Osteoblast (primary cell): ENCODE measurements at regions not wholly inside any gene's neighbourhood (a gene's known extent, or its start where the extent isn't known, plus 50 kb on each side); places are given as distances from the start of the nearest gene placed in this dataset.

Experiments used
- DNase-seq: peaks from one replicate; pipeline ENCODE4 v3.0.0; 2011; ENCODE audit warnings: low spot score, mixed read lengths; ENCODE audit not compliant: insufficient read length; ENCODE audit errors: missing footprints
- H2AFZ ChIP-seq: 2 replicates; pipeline ENCODE4 v1.6.0; 2011; ENCODE audit warnings: mild to moderate bottlenecking, low read length
- H3K27ac ChIP-seq: 2 replicates; pipeline ENCODE4 v1.5.1; 2011; ENCODE audit warnings: mild to moderate bottlenecking, low read depth, low read length, moderate library complexity
- H3K27me3 ChIP-seq: 2 replicates; pipeline ENCODE4 v1.6.0; 2012; ENCODE audit warnings: mild to moderate bottlenecking, control low read depth, inconsistent platforms, low read length, moderate library complexity; ENCODE audit not compliant: insufficient read depth
- H3K36me3 ChIP-seq: 2 replicates; pipeline ENCODE4 v1.5.1; 2011; ENCODE audit warnings: mild to moderate bottlenecking, low read length, control low read depth, moderate library complexity; ENCODE audit not compliant: insufficient read depth
- H3K4me1 ChIP-seq: 2 replicates; pipeline ENCODE4 v1.5.1; 2011; ENCODE audit warnings: mild to moderate bottlenecking, low read length, control low read depth, moderate library complexity; ENCODE audit not compliant: insufficient read depth
- H3K4me2 ChIP-seq: 2 replicates; pipeline ENCODE4 v1.6.0; 2011; ENCODE audit warnings: mild to moderate bottlenecking, low read length; ENCODE audit not compliant: insufficient read depth
- H3K4me3 ChIP-seq: fragments of 200-600 bp; sonication (generic); 3 replicates; pipeline ENCODE4 v1.5.1; 2012; ENCODE audit warnings: mild to moderate bottlenecking, low read length, inconsistent platforms; ENCODE audit not compliant: insufficient read depth
- H3K79me2 ChIP-seq: 2 replicates; pipeline ENCODE4 v1.6.0; 2012; ENCODE audit warnings: mild to moderate bottlenecking, low read length, control low read depth, inconsistent platforms; ENCODE audit not compliant: insufficient read depth
- H3K9me3 ChIP-seq: 2 replicates; pipeline ENCODE4 v1.5.1; 2011; ENCODE audit warnings: low read depth, low read length, control low read depth
- H4K20me1 ChIP-seq: 2 replicates; pipeline ENCODE4 v1.6.0; 2012; ENCODE audit warnings: mild to moderate bottlenecking, low read length, control low read depth; ENCODE audit not compliant: insufficient read depth
- TF ChIP-seq, protein P1 (sequence below): IDR thresholded peaks from 2 replicates; pipeline ENCODE4 v1.5.1; 2011; ENCODE audit warnings: mild to moderate bottlenecking, low read depth, low read length, moderate library complexity; ENCODE audit errors: extremely low read depth

DNA sequence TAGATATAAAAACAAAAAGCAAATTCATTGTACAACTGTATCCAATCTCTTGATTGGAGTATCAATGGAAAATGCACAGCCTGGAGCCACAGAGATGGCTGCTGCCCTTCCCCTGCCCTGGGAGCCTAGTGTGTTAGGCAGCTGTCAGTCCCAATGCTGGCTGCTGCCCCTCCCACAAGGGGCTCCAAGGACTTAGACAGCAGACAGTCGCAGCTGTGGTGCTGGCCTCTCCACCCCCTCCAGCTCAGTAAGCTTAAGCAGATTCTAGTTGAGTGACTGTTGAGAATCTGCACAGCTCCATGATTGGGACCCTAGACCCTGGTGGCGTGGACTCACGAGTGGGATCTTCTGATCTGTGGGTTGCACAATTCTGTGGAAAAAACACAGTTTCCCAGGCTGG is 1511.2 kb downstream of the FAM181B start:
- no peak for DNase-seq
- Histone ChIP-seq H3K79me2 (no peaks in the 10 kb centered on the region), H2AFZ (no peak overlapping the region), H3K4me1 (no peaks in the 10 kb centered on the region), H4K20me1 (no peaks in the 10 kb centered on the region), H3K9me3 (no peaks in the 10 kb centered on the region), H3K27me3 (no peaks in the 10 kb centered on the region), H3K27ac (no peak overlapping the region), H3K36me3 (no peaks in the 10 kb centered on the region), H3K4me3 (no peak overlapping the region), H3K4me2 (no peak overlapping the region)
- TF ChIP-seq, protein P1, sequence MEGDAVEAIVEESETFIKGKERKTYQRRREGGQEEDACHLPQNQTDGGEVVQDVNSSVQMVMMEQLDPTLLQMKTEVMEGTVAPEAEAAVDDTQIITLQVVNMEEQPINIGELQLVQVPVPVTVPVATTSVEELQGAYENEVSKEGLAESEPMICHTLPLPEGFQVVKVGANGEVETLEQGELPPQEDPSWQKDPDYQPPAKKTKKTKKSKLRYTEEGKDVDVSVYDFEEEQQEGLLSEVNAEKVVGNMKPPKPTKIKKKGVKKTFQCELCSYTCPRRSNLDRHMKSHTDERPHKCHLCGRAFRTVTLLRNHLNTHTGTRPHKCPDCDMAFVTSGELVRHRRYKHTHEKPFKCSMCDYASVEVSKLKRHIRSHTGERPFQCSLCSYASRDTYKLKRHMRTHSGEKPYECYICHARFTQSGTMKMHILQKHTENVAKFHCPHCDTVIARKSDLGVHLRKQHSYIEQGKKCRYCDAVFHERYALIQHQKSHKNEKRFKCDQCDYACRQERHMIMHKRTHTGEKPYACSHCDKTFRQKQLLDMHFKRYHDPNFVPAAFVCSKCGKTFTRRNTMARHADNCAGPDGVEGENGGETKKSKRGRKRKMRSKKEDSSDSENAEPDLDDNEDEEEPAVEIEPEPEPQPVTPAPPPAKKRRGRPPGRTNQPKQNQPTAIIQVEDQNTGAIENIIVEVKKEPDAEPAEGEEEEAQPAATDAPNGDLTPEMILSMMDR: no peak

DNA sequence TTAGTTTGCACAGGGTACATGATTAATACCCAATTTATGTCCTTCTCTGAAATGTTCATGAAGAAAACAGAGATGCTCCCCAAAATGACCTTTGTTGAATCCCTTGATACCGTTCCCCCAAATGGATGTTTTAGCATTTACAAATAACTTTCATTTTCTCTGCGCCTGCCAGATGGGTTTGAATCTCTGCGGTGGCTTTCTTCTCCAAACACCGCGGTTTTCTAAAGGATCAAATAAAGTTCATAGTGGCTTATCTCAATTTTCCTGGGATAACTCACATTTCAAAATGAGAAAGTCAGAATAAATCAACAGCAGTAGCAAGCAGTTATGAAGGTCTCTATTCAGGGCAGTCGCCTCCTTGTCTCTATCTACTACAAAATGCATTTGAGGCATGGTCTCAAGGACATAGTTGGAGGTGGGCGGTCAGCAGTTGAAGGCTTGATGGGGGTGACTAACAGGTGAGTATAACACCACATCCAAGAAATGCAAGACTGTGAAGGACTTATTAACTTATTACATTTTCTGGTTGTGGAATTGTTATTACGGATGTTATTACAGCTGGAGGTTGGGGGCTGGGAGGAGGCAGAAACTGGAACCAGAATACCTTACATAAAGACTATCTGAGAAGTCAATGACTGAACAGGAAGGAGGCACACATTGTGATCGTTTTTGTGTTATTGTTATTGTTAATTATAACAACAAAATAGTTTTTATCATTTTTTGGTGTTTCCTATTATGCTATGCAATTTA is 1513.3 kb downstream of the FAM181B start:
- TF ChIP-seq, protein P1: no peak
- H3K79me2 ChIP-seq: no peaks in the 10 kb centered on the region
- H3K36me3 ChIP-seq: no peaks in the 10 kb centered on the region
- no peaks in the 10 kb centered on the region for H3K27me3 ChIP-seq
- no peak overlapping the region for H3K4me3 ChIP-seq
- no peaks in the 10 kb centered on the region for H3K4me1 ChIP-seq
- no peak for DNase-seq
- H3K9me3 ChIP-seq: no peaks in the 10 kb centered on the region
- H4K20me1 ChIP-seq: no peaks in the 10 kb centered on the region
- H2AFZ ChIP-seq: no peak overlapping the region
- no peak overlapping the region for H3K27ac ChIP-seq
- H3K4me2 ChIP-seq: no peak overlapping the region

DNA sequence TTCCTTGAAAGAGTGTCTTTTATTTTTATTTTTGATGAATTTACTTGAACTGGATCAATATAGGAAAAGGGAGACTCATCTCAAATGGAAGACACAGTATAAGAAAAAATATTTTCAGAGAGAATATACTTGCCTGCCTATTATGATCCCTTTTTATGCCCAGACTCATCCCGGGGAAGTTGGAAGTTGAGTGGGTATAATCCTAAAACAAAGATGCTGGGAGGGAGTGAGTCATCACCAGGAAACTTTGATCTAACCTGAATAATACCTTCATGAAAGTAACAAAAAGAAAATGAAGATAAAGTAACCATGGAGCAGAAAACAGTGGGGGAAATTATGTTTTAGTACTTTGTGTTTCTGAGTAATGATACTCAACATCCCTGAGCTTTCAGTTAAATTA is 1514.0 kb downstream of the FAM181B start:
- Histone ChIP-seq H3K4me2 (no peak overlapping the region), H3K79me2 (no peaks in the 10 kb centered on the region)

GRCh38 chr11:81218440-81218839 is 1515.2 kb downstream of the FAM181B start:
- H3K27ac ChIP-seq: no peak overlapping the region
- H3K27me3 ChIP-seq: no peaks in the 10 kb centered on the region
- H2AFZ ChIP-seq: no peak overlapping the region
- no peaks in the 10 kb centered on the region for H3K36me3 ChIP-seq
- H4K20me1 ChIP-seq: no peaks in the 10 kb centered on the region
- H3K79me2 ChIP-seq: no peaks in the 10 kb centered on the region
- no peaks in the 10 kb centered on the region for H3K9me3 ChIP-seq
- TF ChIP-seq, protein P1: no peak
- DNase-seq: no peak
- no peaks in the 10 kb centered on the region for H3K4me1 ChIP-seq
- H3K4me2 ChIP-seq: no peak overlapping the region
- no peak overlapping the region for H3K4me3 ChIP-seq

More for the DNA sequence above, 1514.0 kb downstream of the FAM181B start:
- H3K27me3 ChIP-seq: no peaks in the 10 kb centered on the region
- DNase-seq: no peak
- no peak overlapping the region for H3K4me3 ChIP-seq
- no peaks in the 10 kb centered on the region for H3K4me1 ChIP-seq
- H3K36me3 ChIP-seq: no peaks in the 10 kb centered on the region
- TF ChIP-seq, protein P1: no peak
- H2AFZ ChIP-seq: no peak overlapping the region
- H4K20me1 ChIP-seq: no peaks in the 10 kb centered on the region
- H3K9me3 ChIP-seq: no peaks in the 10 kb centered on the region
- H3K27ac ChIP-seq: no peak overlapping the region
